H1 (cell line): ENCODE measurements at regions not wholly inside any gene's neighbourhood (a gene's known extent, or its start where the extent isn't known, plus 50 kb on each side); places are given as distances from the start of the nearest gene placed in this dataset.

ENCODE experiments used
- CTCF ChIA-PET: fragments of 300-600 bp; sonication (Branson Sonifier 250); formaldehyde crosslinking; loops from one replicate; lab custom pipeline; 2021; ENCODE audit not compliant: partially characterized antibody; lab: Charles Lee
- POLR2A ChIA-PET: fragments of 300-600 bp; sonication (Branson Sonifier 250); formaldehyde crosslinking; loops from one replicate; lab custom pipeline; 2021; ENCODE audit warnings: inconsistent platforms; ENCODE audit not compliant: partially characterized antibody; lab: Charles Lee
- DNase-seq, 2 experiments: peaks; one replicate each; pipeline versions ENCODE4 v3.0.0 to v3.0.0-alpha.2; 2010 to 2022; ENCODE audit warnings: low spot score in 2 of 2, low read depth in 1 of 2, mixed read lengths in 1 of 2
- FAIRE-seq: peaks from 2 replicates; lab custom pipeline; 2011; peaks lifted over from hg19 to GRCh38; lab: Jason Lieb, UNC
- H2AFZ ChIP-seq: 2 replicates; pipeline ENCODE4 v1.8.1; 2012; ENCODE audit warnings: low read length, inconsistent platforms
- H2AK5ac ChIP-seq: 2 replicates; pipeline ENCODE4 v1.6.1; 2013; ENCODE audit warnings: low read depth, low read length
- H2BK120ac ChIP-seq: replicated peaks from 2 replicates; pipeline ENCODE3; 2013; ENCODE audit warnings: low read depth, low read length, inconsistent platforms
- H2BK12ac ChIP-seq: 2 replicates; pipeline ENCODE4 v1.6.1; 2013; ENCODE audit warnings: low read depth, low read length
- H2BK15ac ChIP-seq: 2 replicates; pipeline ENCODE4 v1.6.1; 2013; ENCODE audit warnings: low read length
- H2BK20ac ChIP-seq: 2 replicates; pipeline ENCODE4 v1.6.1; 2013; ENCODE audit warnings: low read length
- H2BK5ac ChIP-seq: 2 replicates; pipeline ENCODE4 v1.6.1; 2013; ENCODE audit warnings: low read depth, low read length
- H3K14ac ChIP-seq: 2 replicates; pipeline ENCODE4 v1.6.1; 2013; ENCODE audit warnings: inconsistent platforms; ENCODE audit not compliant: insufficient read length
- H3K18ac ChIP-seq: 2 replicates; pipeline ENCODE4 v1.6.1; 2013; ENCODE audit warnings: low read length; ENCODE audit errors: extremely low read depth
- H3K23ac ChIP-seq: 2 replicates; pipeline ENCODE4 v1.6.1; 2013; ENCODE audit warnings: inconsistent platforms; ENCODE audit not compliant: insufficient read length
- H3K23me2 ChIP-seq: 2 replicates; pipeline ENCODE4 v1.6.1; 2013; ENCODE audit warnings: low read depth, low read length
- H3K27ac ChIP-seq: 2 replicates; pipeline ENCODE4 v1.6.1; 2011; ENCODE audit warnings: low read depth, low read length, inconsistent platforms
- H3K27me3 ChIP-seq, 4 experiments: replicated peaks in 1 of 4; 1 replicate in 1 of 4; 2 replicates in 3 of 4; pipeline versions ENCODE4 v1.6.1 to v1.8.1; 2011 to 2013; ENCODE audit warnings: low read length in 3 of 4, mild to moderate bottlenecking in 3 of 4, inconsistent platforms in 2 of 4, mixed read lengths in 2 of 4, moderate library complexity in 1 of 4; ENCODE audit not compliant: control insufficient read depth in 3 of 4, insufficient read depth in 3 of 4; ENCODE audit errors: extremely low read depth in 1 of 4
- H3K36me3 ChIP-seq, 4 experiments: 2 replicates each; pipeline versions ENCODE4 v1.6.1 to v1.8.1; 2011 to 2013; ENCODE audit warnings: mild to moderate bottlenecking in 4 of 4, low read length in 3 of 4, moderate library complexity in 2 of 4, control low read depth in 1 of 4, inconsistent platforms in 1 of 4; ENCODE audit not compliant: insufficient read depth in 4 of 4, control insufficient read depth in 2 of 4
- H3K4ac ChIP-seq: replicated peaks from 2 replicates; pipeline ENCODE3; 2013; ENCODE audit warnings: low read length, low read depth, mixed read lengths, inconsistent platforms; ENCODE audit not compliant: insufficient read length
- H3K4me1 ChIP-seq, 4 experiments: replicated peaks in 1 of 4; 1 replicate in 1 of 4; 2 replicates in 3 of 4; pipeline versions ENCODE4 v1.6.1 to v1.8.1; 2011 to 2013; ENCODE audit warnings: low read length in 3 of 4, inconsistent platforms in 2 of 4, mixed read lengths in 1 of 4; ENCODE audit not compliant: insufficient read depth in 4 of 4, control insufficient read depth in 3 of 4
- H3K4me2 ChIP-seq, 2 experiments: 2 replicates each; pipeline versions ENCODE4 v1.6.1 to v1.8.1; 2011 to 2013; ENCODE audit warnings: low read depth in 2 of 2, low read length in 2 of 2, control low read depth in 1 of 2, inconsistent platforms in 1 of 2, mild to moderate bottlenecking in 1 of 2; ENCODE audit not compliant: insufficient read depth in 1 of 2
- H3K4me3 ChIP-seq, 4 experiments: fragments of 200-600, 300-600 bp in 1 of 4; sonication (generic), shearing (Covaris generic), sonication (Bioruptor Twin) in 1 of 4; 2 replicates each; pipeline versions ENCODE4 v1.5.1 to v1.8.1; 2011 to 2016; ENCODE audit warnings: low read length in 4 of 4, low read depth in 3 of 4, control low read depth in 2 of 4, inconsistent platforms in 2 of 4, mild to moderate bottlenecking in 2 of 4, mixed read lengths in 1 of 4, moderate library complexity in 1 of 4; ENCODE audit not compliant: insufficient read depth in 2 of 4; ENCODE audit errors: extremely low read depth in 1 of 4
- H3K56ac ChIP-seq: replicated peaks from 2 replicates; pipeline ENCODE3; 2013; ENCODE audit warnings: low read depth, mild to moderate bottlenecking, mixed read lengths, low read length, inconsistent platforms; ENCODE audit not compliant: insufficient read length
- H3K79me1 ChIP-seq: 2 replicates; pipeline ENCODE4 v1.6.1; 2013; ENCODE audit warnings: low read depth, low read length, control low read depth
- H3K79me2 ChIP-seq, 2 experiments: 2 replicates each; pipeline versions ENCODE4 v1.6.1 to v1.8.1; 2012 to 2013; ENCODE audit warnings: low read length in 2 of 2, mild to moderate bottlenecking in 2 of 2, inconsistent platforms in 1 of 2; ENCODE audit not compliant: insufficient read depth in 2 of 2, control insufficient read depth in 1 of 2
- H3K9ac ChIP-seq, 4 experiments: replicated peaks in 1 of 4; 1 replicate in 1 of 4; 2 replicates in 3 of 4; pipeline versions ENCODE4 v1.6.1 to v1.8.1; 2011 to 2013; ENCODE audit warnings: low read depth in 3 of 4, low read length in 3 of 4, control low read depth in 2 of 4, mild to moderate bottlenecking in 2 of 4, moderate library complexity in 2 of 4, inconsistent platforms in 1 of 4; ENCODE audit errors: extremely low read depth in 1 of 4
- H3K9me3 ChIP-seq, 2 experiments: 2 replicates each; pipeline versions ENCODE4 v1.6.1 to v1.8.1; 2012 to 2013; ENCODE audit warnings: mild to moderate bottlenecking in 2 of 2, moderate library complexity in 2 of 2, control low read depth in 1 of 2, inconsistent platforms in 1 of 2, low read depth in 1 of 2, low read length in 1 of 2, mixed read lengths in 1 of 2; ENCODE audit not compliant: insufficient read depth in 2 of 2
- H4K20me1 ChIP-seq, 2 experiments: replicated peaks in 1 of 2; 2 replicates each; pipeline versions ENCODE3 to v1.8.1; 2011 to 2013; ENCODE audit warnings: inconsistent platforms in 2 of 2, low read length in 2 of 2, mild to moderate bottlenecking in 1 of 2; ENCODE audit not compliant: insufficient read depth in 2 of 2, control insufficient read depth in 1 of 2
- H4K5ac ChIP-seq: 2 replicates; pipeline ENCODE4 v1.6.1; 2013; ENCODE audit warnings: low read length, low read depth, mixed read lengths, inconsistent platforms; ENCODE audit not compliant: insufficient read length
- H4K8ac ChIP-seq: 2 replicates; pipeline ENCODE4 v1.8.0; 2013; ENCODE audit warnings: mild to moderate bottlenecking, moderate library complexity, low read length, inconsistent platforms; ENCODE audit not compliant: insufficient read depth; ENCODE audit errors: extremely low read depth
- H4K91ac ChIP-seq: replicated peaks from 2 replicates; pipeline ENCODE3; 2013; ENCODE audit warnings: low read length, mixed read lengths, inconsistent platforms; ENCODE audit not compliant: insufficient read length
- CBX5 ChIP-seq: fragments of 300-800, 300-1000 bp; sonication (generic); IDR thresholded peaks from 2 replicates; pipeline ENCODE4 v1.7.1; 2016; ENCODE audit warnings: antibody characterized with exemption, low read length, low read depth
- CBX8 ChIP-seq: fragments of 300-800, 300-1000 bp; sonication (generic); IDR thresholded peaks from 2 replicates; pipeline ENCODE4 v1.7.1; 2016; ENCODE audit warnings: low read depth, low read length, borderline replicate concordance
- FOSL1 ChIP-seq: IDR thresholded peaks from 2 replicates; pipeline ENCODE4 v1.6.1; 2011; ENCODE audit warnings: mild to moderate bottlenecking, low read depth, low read length, moderate library complexity; ENCODE audit not compliant: insufficient read depth
- KDM1A ChIP-seq: fragments of 200-600, 300-600 bp; sonication (generic); IDR thresholded peaks from 2 replicates; pipeline ENCODE4 v1.7.1; 2016; ENCODE audit warnings: mild to moderate bottlenecking, low read length, borderline replicate concordance
- POU5F1 ChIP-seq: IDR thresholded peaks from 2 replicates; pipeline ENCODE4 v1.6.1; 2011; ENCODE audit warnings: low read depth, mild to moderate bottlenecking, low read length, moderate library complexity
- RBBP5 ChIP-seq: IDR thresholded peaks from 2 replicates; pipeline ENCODE4 v1.7.1; 2012; ENCODE audit warnings: low read depth, mild to moderate bottlenecking, inconsistent platforms, low read length, moderate library complexity, borderline replicate concordance
- SIX5 ChIP-seq: IDR thresholded peaks from 2 replicates; pipeline ENCODE4 v1.6.1; 2011; ENCODE audit warnings: mild to moderate bottlenecking, low read depth, low read length
- SRF ChIP-seq: IDR thresholded peaks from 2 replicates; pipeline ENCODE4 v1.6.1; 2011; ENCODE audit warnings: mild to moderate bottlenecking, low read depth, low read length, moderate library complexity
- TAF1 ChIP-seq: IDR thresholded peaks from 2 replicates; pipeline ENCODE4 v1.6.1; 2011; ENCODE audit warnings: mild to moderate bottlenecking, low read depth, low read length
- ZNF274 ChIP-seq: IDR thresholded peaks from 2 replicates; pipeline ENCODE4 v1.7.0; 2012; ENCODE audit warnings: low read length, borderline replicate concordance; ENCODE audit errors: extremely low read depth
- WGBS, 2 experiments: shearing (Covaris generic) in 1 of 2; methylation state at CpG; one replicate each; pipeline versions ENCODE4 v1.1.6 to v1.1.7; 2013 to 2015; ENCODE audit warnings: low lambda C conversion rate in 2 of 2, mixed read lengths in 2 of 2, inconsistent platforms in 1 of 2, low coverage in 1 of 2, missing lambda C conversion rate in 1 of 2; ENCODE audit not compliant: insufficient replicate concordance in 2 of 2, insufficient coverage in 1 of 2, insufficient read length in 1 of 2; ENCODE audit errors: extremely low coverage in 1 of 2, missing lambda C conversion rate in 1 of 2; 5-methylcytosine and 5-hydroxymethylcytosine counted together
- TF ChIP-seq, protein P1 (sequence below): IDR thresholded peaks from 2 replicates; pipeline ENCODE4 v1.6.1; 2012; ENCODE audit warnings: low read length, inconsistent platforms
- TF ChIP-seq, protein P2 (sequence below): IDR thresholded peaks from 2 replicates; pipeline ENCODE4 v1.6.1; 2012; ENCODE audit warnings: inconsistent platforms

DNA sequence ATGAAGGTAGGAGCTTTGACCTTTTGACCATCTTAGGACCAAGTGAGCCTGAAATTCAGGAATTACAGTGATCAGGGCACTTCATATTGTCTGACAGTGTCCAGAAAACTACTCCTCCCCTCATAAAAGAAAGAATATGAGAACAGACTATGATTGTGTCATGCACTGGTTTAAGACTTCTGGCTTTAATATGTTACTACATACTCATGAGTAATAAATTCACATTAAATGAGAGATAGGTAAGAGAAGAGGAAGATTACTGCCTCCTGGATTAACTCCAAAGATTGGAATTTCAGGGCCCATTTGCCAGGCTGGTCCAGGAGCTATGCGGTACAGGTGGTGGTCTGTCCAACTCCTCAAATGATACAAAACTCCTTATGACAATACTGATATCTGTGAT, 213.5 kb upstream of the ADRA1B start:
- no peak overlapping the region for H4K91ac ChIP-seq
- ChIA-PET CTCF (no interaction called here), POLR2A (interaction anchor here (0.8 kb wide), 1 partner anchor 14 kb away, joined by 3 read pairs; no protein-coding TSS in a partner anchor)
- no peak overlapping the region for H3K56ac ChIP-seq
- H4K8ac ChIP-seq: no peak overlapping the region
- H3K9ac ChIP-seq: no peak overlapping the region
- no peaks in the 10 kb centered on the region for H3K79me2 ChIP-seq
- H2BK20ac ChIP-seq: no peak overlapping the region
- H3K27me3 ChIP-seq: no peaks in the 10 kb centered on the region
- H2BK5ac ChIP-seq: no peak overlapping the region
- no peaks in the 10 kb centered on the region for H3K36me3 ChIP-seq
- H3K4me2 ChIP-seq: no peak overlapping the region
- H2AK5ac ChIP-seq: no peak overlapping the region
- H3K14ac ChIP-seq: no peak overlapping the region
- no peaks in the 10 kb centered on the region for H3K4me1 ChIP-seq
- no peak overlapping the region for H3K18ac ChIP-seq
- FAIRE-seq (no peak), DNase-seq (no peak)
- H3K23ac ChIP-seq: no peak overlapping the region
- H2AFZ ChIP-seq: no peak overlapping the region
- peaks cover 3 to 6% of the 10 kb centered on the region in 2 experiments; a peak in 3 of 4 replicates for H3K9me3 ChIP-seq
- H3K23me2 ChIP-seq: no peaks in the 10 kb centered on the region
- H3K4me3 ChIP-seq: no peak overlapping the region
- no peak overlapping the region for H3K4ac ChIP-seq
- no peak overlapping the region for H3K27ac ChIP-seq
- H2BK12ac ChIP-seq: no peak overlapping the region
- H3K79me1 ChIP-seq: no peaks in the 10 kb centered on the region
- H4K20me1 ChIP-seq: no peaks in the 10 kb centered on the region
- H2BK120ac ChIP-seq: no peak overlapping the region
- WGBS, 2 experiments: 91% methylated on average over 1 of the region's 1 CpG; no CpG with 5 or more reads in 1 of the 2 experiments
- no peak overlapping the region for H2BK15ac ChIP-seq
- H4K5ac ChIP-seq: no peak overlapping the region
- TF ChIP-seq, protein P1, sequence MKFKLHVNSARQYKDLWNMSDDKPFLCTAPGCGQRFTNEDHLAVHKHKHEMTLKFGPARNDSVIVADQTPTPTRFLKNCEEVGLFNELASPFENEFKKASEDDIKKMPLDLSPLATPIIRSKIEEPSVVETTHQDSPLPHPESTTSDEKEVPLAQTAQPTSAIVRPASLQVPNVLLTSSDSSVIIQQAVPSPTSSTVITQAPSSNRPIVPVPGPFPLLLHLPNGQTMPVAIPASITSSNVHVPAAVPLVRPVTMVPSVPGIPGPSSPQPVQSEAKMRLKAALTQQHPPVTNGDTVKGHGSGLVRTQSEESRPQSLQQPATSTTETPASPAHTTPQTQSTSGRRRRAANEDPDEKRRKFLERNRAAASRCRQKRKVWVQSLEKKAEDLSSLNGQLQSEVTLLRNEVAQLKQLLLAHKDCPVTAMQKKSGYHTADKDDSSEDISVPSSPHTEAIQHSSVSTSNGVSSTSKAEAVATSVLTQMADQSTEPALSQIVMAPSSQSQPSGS: no peak
- TF ChIP-seq SIX5 (no peak), CBX8 (no peak), KDM1A (no peak), CBX5 (no peak), POU5F1 (no peak), TAF1 (no peak), RBBP5 (no peak), FOSL1 (no peak), ZNF274 (no peak), SRF (no peak)
- TF ChIP-seq, protein P2, sequence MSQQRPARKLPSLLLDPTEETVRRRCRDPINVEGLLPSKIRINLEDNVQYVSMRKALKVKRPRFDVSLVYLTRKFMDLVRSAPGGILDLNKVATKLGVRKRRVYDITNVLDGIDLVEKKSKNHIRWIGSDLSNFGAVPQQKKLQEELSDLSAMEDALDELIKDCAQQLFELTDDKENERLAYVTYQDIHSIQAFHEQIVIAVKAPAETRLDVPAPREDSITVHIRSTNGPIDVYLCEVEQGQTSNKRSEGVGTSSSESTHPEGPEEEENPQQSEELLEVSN: no peak
